ENCODE measurements at regions not wholly inside any gene's neighbourhood (a gene's known extent, or its start where the extent isn't known, plus 50 kb on each side); places are given as distances from the start of the nearest gene placed in this dataset.

DNA sequence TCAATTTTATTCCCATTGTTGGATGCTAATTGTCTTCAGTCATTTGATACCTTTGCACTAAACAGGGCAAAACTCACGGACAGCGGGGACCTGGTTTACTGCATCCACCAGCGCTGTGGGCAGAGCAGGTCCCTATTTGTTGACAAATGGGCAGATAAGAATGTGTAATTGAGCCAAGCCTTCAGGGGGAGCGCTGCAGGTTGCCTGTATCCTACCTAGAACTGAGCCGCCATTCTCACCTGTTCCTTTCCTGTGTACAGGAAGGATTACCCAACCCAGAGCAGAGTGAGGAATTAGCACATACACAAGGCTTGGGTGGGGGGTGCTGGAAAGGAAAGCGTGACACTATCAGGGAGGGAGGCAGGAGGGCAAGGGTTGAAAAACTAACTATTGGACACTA lies 89.1 kb upstream of the FOXA2 start:
- H3K36me3 ChIP-seq = no peaks in the 10 kb centered on the region
- H3K4me3 ChIP-seq (ENCODE audit: low read depth, low read length) = no peak overlapping the region
- no peaks in the 10 kb centered on the region for H3K4me1 ChIP-seq
- H3K27me3 ChIP-seq = no peaks in the 10 kb centered on the region
- no peak for DNase-seq
- H3K9me3 ChIP-seq = no peaks in the 10 kb centered on the region; the same call in 1 of the 2 replicates
- TF ChIP-seq, protein P1, sequence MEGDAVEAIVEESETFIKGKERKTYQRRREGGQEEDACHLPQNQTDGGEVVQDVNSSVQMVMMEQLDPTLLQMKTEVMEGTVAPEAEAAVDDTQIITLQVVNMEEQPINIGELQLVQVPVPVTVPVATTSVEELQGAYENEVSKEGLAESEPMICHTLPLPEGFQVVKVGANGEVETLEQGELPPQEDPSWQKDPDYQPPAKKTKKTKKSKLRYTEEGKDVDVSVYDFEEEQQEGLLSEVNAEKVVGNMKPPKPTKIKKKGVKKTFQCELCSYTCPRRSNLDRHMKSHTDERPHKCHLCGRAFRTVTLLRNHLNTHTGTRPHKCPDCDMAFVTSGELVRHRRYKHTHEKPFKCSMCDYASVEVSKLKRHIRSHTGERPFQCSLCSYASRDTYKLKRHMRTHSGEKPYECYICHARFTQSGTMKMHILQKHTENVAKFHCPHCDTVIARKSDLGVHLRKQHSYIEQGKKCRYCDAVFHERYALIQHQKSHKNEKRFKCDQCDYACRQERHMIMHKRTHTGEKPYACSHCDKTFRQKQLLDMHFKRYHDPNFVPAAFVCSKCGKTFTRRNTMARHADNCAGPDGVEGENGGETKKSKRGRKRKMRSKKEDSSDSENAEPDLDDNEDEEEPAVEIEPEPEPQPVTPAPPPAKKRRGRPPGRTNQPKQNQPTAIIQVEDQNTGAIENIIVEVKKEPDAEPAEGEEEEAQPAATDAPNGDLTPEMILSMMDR (IDR thresholded peaks at IDR 0.05; ENCODE audit: low read depth, low read length) = no peak

DNA sequence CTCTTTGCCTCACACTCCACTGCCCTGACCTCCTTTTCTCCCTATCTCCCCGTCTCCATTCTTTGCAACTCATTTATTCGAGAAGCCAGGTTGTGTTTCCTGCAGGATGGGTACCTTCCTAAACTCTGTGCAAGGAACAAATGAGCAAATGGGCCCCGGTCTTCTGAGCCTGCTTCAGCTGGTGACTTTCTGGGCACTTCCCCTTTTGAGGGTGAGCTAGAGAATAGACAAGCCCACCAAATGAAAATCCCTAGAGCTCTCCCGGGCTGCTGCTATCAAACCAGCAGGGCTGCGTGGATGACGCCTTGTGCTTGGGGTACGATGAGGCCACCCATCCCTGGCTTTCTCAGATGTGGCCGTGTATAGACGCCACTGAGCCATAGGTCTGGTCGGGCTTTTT lies 91.0 kb upstream of the FOXA2 start:
- TF ChIP-seq, protein P1 (IDR thresholded peaks at IDR 0.05; ENCODE audit: low read depth, low read length) = no peak
- H3K27me3 ChIP-seq = no peaks in the 10 kb centered on the region

DNA sequence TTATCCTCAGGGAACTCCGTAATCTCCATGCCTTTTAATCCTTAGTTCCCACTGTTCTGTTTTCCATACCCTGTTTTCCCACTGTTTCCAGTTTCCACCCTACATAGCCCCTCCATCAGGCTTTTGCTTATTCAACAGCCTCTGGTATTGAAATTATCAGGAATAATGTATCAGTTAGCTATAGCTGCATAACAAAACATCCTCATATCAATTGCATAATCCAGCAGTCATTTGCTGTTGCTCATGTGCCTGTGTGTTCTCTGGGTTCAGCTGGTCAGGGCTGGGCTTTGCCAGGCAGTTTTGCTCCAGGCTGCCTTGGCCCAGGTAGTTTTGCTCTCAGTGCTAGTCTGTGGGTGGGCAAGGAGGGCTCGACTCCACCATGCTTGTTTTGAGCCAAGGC lies 94.3 kb upstream of the FOXA2 start:
- H3K27me3 ChIP-seq = no peaks in the 10 kb centered on the region
- no peak for DNase-seq
- TF ChIP-seq, protein P1 (IDR thresholded peaks at IDR 0.05; ENCODE audit: low read depth, low read length) = no peak
- no peaks in the 10 kb centered on the region for H3K4me1 ChIP-seq
- H3K36me3 ChIP-seq = no peaks in the 10 kb centered on the region
- no peak overlapping the region for H3K4me3 ChIP-seq (ENCODE audit: low read depth, low read length)
- H3K9me3 ChIP-seq = no peaks in the 10 kb centered on the region

More for the DNA sequence above, 91.0 kb upstream of the FOXA2 start:
- Histone ChIP-seq H3K4me1 (no peaks in the 10 kb centered on the region), H3K36me3 (no peaks in the 10 kb centered on the region), H3K9me3 (no peaks in the 10 kb centered on the region), H3K4me3 (ENCODE audit: low read depth, low read length) (no peak overlapping the region)
- no peak for DNase-seq

DNA sequence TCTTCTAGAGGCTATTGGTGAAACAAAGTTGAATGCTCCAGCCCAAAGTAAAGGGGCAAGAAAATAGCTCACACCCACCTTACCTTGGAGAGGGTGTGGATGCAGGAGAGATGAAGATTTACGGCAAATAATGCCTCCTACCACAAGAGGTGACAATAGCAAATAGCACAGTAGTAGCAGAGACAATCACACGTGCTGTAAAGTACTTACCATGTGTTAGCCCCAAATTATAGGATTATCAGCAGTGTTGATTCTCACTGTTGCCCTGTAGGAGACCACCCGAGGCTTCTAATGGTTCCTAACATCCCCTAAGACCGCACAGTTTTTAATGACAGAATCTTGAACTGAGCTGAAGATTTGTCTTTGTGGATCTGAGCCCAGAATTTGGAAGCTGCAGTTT lies 94.8 kb upstream of the FOXA2 start:
- Histone ChIP-seq H3K9me3 (no peaks in the 10 kb centered on the region), H3K27me3 (no peaks in the 10 kb centered on the region), H3K4me3 (ENCODE audit: low read depth, low read length) (no peak overlapping the region), H3K4me1 (no peaks in the 10 kb centered on the region), H3K36me3 (no peaks in the 10 kb centered on the region)
- TF ChIP-seq, protein P1 (IDR thresholded peaks at IDR 0.05; ENCODE audit: low read depth, low read length) = no peak
- no peak for DNase-seq

DNA sequence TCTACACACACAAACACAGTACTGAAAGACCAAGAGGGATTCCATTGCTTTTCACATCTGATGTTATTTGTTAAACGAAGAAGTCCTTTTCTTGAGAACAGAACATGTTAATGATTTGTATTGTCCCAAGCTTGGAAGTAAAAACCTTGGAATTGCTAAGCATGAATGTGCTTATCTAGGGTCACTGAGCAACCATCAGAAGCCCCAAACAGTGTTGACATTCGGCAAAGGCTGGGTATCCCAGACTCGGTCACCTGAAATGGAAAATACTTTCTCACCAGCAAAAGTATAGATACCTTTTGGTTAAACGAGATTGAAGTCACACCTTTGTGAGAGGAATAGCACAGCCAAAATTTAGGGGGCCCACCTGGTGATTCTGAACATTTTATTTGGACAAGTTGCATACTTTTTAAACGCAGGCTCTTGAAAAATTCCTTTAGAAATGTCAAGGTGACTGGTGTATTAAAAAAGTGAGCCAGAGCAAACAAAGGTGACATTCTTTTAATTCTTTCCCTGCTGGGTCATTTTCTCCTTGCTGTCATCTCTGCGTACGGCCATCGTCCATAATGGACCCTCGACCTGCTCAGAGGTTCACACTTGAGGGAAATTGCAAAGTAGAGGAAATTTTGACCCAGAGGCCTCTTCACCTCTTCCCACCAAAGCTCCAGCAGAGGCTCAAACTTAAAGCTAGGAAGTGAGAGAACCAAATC lies 95.8 kb upstream of the FOXA2 start:
- Histone ChIP-seq H3K4me3 (ENCODE audit: low read depth, low read length) (no peak overlapping the region), H3K27me3 (no peaks in the 10 kb centered on the region), H3K36me3 (no peaks in the 10 kb centered on the region), H3K4me1 (no peaks in the 10 kb centered on the region), H3K9me3 (no peaks in the 10 kb centered on the region)
- TF ChIP-seq, protein P1 (IDR thresholded peaks at IDR 0.05; ENCODE audit: low read depth, low read length) = no peak
- no peak for DNase-seq

DNA sequence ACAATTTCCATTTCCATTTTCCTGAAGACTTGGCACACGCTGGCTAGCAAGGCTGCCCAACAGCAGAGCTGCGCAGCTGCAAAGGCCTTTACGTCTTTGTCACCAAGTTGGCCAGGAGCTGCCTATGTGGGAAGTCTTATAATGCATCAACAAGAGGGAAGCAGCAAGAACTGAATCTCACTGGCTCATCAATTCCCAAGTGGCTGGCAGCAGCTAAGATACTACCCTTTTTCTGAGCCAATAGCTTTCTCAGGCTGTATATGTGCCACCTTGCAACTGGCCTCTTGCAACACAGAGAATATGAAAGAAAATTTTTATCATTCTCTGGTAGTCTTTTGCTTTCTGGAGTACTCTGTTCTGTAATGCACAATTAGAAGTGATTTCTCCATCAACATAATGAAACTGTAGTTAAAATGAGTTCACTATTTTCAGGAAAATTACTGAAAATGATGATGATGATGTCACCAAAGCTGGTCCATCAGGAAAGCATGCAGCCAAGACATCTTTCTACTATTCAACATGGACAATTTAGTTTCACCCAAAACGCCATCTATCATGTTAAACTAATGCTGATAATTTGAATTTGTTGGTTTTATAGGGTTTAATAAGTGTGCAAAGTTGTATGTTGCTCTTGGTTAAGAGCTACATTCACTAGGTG lies 97.3 kb upstream of the FOXA2 start:
- H3K36me3 ChIP-seq = no peaks in the 10 kb centered on the region
- TF ChIP-seq, protein P1 (IDR thresholded peaks at IDR 0.05; ENCODE audit: low read depth, low read length) = no peak
- H3K4me3 ChIP-seq (ENCODE audit: low read depth, low read length) = no peak overlapping the region
- no peaks in the 10 kb centered on the region for H3K4me1 ChIP-seq
- no peaks in the 10 kb centered on the region for H3K27me3 ChIP-seq
- DNase-seq = no peak
- H3K9me3 ChIP-seq = no peaks in the 10 kb centered on the region
